Fibroblast of the conjunctiva (primary cell): ENCODE measurements at regions not wholly inside any gene's neighbourhood (a gene's known extent, or its start where the extent isn't known, plus 50 kb on each side); places are given as distances from the start of the nearest gene placed in this dataset.
"Not testable (repeated sequence)": the region's sequence is repeated elsewhere in the genome, so short reads cannot be mapped to it uniquely, and the experiment has no call there.

Experiments used
- DNase-seq: peaks from one replicate; pipeline ENCODE4 v3.0.0-alpha.2; 2010; ENCODE audit warnings: low read depth

DNA sequence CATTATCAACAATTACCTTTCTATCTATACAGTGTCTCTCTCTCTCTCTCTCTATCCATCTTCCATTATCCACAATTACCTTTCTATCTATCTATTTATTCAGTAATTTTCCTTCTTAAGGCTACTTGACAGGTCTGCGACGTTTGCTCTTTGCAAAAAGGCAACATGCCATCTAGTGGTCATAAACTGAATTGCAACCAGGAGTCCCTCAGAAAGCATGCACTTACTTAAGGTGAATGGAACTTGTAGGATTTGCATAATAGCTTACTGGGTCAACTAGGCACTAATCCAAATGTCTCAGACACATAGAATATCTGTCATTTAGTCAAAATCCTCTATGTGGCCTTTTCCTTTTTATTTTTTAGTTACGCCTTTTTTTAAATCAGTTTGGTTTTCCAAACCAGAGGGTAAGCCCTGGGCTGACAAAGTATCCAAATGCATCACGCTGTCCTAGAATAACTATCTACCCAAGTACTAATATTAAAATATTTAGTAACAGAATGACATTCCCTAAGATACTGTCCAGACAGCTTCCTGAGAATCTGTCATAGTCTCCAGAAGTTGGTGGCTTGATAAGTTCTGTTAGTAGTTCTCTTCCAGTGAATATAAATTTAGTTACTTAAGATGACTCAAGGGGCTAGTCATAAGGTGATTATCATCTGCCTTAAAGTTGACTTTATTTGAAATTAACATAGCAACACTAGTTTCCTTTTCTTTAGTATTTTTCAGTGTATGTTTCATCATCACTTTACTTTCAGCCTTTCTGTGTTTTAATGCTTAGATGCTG, 208.3 kb downstream of the PPP1R3A start:
- peak; percentile 63 for DNase-seq

DNA sequence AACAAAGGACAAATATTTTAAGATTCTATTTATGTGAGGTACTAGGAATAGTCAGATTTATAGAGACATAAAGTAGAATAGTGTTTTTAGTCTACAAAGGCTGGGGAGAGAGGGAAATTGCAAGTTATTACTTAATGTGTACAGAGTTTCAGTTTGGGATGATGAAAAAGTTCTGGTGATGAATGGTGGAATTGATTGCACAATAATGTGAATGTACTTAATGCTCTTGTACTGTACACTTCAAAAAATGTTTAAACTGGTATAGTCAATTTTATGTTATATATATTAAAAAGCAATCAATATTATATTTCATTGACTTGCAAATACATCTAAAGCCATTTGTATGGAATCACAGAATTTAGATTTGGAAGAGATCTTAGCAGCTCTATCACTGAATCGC, 213.4 kb downstream of the PPP1R3A start:
- DNase-seq: no peak

DNA sequence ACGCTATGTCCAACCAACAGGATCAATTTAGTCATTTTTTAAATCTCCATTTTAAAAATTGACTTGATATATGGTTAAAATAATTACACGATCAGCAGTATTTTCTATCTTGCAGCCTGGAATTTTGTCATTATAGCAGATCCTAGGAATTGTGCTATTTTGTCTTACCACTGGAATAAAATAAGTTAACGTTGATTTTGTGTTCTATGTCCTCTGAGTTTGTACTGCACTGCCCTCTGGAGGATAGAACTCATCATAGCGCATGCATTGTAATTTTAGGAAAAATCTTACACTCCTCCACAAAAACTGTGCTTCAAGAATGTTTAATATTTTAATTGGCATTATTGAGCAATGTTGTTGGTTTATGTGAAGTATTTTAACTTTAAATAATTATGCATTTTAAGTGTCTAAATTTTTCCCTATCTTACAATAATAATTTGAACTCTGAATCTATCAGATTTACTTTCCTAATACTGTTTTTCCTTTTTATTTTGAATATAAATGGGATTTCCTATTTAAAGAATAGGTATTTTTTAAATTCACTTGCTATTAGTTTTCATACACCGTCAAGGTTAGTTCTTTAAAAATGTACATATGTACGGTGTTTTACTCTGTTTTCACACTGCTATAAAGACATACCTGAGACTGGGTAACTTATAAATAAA, 220.1 kb downstream of the PPP1R3A start:
- peak; percentile 2 for DNase-seq

DNA sequence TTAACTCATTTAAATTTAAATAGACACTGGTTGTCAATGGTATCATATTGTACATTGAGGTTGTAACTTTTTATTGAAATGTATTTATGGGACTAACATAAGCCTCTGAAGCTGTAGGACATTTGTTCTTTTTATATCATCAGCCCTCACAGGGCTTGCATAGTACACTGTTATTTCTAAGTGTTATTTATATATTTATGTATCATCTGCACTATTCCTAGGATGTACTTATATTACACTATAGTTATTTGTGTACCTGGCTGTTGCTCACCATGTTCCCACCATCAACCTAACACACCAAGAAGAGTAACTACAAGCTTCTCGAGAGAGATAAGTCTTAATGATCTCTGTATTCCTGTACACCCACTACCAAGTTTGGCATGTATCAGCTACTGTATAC, 224.7 kb downstream of the PPP1R3A start:
- no peak for DNase-seq

DNA sequence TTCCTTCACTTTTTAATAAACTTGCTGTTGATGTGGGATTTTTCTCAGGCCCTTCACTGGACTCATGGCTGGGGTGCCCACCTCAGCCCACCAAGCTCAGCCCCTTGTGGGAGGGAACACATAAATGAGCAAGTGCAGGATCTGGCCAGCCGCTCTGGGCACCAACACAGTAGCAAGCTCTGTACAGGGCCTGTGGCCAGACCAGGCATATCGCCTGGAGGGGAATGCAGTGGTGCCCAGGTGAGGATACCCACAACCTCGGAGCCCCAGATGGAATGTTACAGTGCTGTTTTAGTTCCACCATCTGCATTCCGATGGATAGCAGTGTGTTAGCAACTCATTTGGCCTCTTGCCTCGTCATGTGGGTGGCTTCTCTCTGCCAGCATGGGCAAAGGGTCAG, 234.6 kb downstream of the PPP1R3A start:
- DNase-seq: no peak

DNA sequence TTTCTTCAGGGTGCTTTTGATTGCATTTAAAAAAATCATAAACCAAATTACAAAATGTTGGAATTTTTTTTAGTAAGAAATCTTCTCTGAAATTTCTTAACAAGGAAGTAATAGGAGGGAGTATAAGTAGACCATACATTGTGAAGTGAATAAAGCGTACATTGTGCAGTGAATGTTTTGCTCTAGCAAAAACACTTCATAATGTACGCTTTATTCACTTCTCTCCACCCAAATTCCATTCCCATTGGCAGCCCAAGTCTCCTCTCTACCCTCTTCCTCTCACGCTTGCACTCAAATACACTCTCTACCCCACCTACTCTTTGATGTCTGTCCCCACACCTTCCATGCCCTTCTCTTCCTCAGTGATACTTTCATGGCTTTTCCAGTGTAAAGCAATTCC, 241.0 kb downstream of the PPP1R3A start:
- DNase-seq: no peak

DNA sequence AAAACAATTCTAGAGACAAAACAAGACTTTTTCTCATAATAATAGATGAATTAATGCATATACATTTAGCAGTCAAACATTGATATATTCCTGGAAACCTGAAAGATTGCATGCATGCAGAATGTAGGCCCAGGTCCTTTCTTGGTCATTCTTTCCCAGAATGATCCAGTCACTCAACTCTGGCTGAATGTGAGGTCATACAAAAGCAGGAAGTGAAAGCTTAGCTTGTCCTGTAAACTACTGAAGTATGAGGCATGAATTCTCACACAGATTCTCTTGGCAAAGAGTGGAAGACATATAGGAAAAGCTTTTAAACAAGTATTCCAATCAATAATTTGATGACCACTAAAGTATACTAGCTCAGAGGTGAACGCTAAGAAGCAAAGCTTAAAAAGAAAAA, 253.9 kb downstream of the PPP1R3A start:
- DNase-seq: no peak

DNA sequence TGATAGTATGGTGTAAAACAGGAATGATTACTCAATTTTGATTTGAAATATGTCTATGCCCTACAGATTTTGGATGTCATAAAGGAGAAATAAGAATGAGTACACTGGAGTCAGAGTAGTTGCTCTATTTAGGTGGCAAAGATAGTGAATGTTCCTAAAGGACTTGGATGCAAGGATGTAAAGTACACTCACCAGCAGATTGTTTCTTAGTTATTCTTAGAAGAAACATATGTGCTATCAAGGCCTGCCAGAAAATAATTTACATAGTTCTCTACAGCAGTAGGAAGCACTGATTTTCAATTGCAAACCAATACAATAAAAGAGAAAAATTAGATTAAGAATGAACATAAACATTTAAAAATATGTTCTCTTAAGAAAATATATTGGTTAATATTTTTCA, 259.4 kb downstream of the PPP1R3A start:
- no peak for DNase-seq

DNA sequence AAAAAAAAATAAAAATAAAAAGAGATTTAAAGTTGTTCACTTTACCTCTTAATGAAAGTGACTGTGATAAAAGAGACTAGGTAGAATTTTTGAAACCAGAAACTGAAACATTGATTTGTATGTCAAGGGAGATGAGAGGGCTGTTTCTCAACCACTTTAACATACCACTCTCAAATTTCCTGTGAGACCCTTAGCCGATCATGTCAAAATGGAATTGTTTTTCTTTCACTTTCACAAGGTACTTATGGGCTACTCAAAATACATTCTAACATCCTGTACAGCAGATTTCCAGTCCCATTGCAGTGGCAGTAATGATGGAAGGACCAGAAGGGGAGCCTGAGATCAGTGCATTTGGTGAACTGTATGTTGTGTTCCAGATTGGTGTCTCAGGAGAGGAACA, 261.2 kb downstream of the PPP1R3A start:
- DNase-seq: no peak

DNA sequence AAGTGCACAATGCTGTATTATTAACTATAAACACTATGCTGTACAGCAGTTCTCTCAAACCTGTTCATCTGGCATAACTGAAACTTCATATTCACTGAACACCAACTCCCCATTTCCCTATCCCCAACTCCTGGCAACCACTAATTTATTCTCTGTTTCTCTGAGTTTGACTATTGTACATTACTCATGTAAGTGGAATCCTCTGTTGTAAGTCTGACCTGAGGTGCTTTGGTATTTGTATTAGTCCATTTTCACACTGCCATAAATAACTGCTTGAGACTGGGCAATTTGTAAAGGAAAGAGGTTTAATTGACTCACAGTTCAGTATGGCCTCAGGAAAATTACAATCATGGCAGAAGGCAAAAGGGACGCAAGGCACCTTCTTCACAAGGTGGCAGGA, 266.3 kb downstream of the PPP1R3A start:
- no peak for DNase-seq

DNA sequence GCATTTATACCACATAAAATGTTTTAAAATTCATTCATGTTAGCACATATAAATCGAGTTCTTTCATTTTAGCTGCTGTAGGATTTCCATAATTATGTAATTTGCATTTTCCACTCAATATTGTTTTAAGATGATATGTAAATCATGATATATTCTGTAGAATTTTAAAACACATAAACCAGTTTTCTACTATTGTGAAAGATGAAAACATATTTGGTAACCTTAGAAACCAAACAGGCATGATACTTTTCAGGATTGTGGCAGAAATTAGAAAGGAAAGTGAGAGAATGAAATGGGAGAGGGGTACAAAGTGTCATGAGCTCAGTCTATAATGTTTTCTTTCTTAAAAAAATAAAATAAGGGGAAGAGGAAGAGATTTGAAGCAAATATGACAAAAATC, 269.3 kb downstream of the PPP1R3A start:
- no peak for DNase-seq

DNA sequence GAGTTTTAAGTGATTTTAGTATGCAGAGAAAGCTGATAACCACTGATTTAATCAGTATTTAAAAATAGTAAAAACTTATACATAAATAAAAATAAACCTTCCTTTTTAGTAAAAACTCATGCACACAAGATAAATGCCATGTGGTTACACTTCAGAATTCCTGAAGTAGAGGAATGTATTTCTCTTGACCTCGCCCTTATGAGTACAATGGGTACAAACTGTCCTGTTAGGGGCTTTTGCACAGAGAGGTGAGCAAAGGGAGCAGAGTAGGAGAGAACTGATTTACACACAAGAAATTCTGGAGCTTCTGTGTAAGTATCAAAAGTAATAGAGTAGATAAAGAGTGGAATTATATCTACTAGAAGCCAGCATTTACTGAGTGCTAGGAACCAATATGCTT, 279.6 kb downstream of the PPP1R3A start:
- DNase-seq: no peak

DNA sequence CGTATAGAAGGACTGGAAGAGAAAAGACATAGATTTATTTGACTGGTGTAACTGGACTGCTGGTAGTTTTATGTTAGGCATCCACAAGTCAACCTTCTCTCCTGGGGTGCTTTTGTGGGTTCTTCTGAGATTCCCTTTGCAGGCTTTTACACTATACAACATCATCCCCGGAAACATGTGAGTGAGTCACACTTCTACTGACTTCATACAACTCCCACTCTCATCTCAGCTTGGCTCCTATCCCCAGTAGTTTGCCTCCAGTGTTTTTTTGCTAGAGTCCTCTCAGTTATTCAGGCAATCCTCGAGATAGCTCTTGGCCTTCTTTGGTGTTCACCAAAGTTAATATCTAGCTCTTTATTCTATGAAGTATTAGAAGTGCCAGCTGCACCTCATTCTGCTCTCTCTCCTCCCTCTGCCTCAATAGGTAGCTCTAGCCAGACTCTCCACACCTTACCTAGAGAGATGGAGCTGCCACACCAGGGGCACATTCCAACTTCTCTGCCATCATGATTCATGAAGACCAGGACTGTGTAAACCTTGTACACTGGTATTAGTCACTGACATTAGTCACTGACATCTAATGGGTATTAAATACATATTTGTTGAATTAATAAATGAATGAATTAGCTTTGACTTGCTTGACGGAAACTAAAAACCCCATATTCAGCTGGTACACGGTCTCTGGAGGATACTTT, 281.9 kb downstream of the PPP1R3A start:
- DNase-seq: no peak

DNA sequence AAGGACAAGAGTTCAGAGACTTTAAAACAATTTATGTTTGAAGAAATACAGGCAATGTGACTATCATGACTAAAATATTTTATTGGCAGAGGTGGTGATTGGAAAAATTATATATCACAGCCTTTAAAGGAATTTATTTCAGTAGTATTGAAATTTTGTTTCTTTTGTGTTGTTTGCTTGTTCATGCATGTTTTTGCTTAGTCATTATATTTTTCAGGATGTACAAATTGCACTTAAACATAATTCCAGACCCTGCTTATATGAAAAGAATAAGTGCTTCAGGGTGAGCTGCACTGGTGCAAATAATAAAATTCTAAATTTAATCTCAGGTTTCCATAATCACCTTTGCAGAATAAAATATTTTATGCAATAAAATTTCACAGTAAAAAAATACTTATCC, 283.3 kb downstream of the PPP1R3A start:
- DNase-seq: no peak

DNA sequence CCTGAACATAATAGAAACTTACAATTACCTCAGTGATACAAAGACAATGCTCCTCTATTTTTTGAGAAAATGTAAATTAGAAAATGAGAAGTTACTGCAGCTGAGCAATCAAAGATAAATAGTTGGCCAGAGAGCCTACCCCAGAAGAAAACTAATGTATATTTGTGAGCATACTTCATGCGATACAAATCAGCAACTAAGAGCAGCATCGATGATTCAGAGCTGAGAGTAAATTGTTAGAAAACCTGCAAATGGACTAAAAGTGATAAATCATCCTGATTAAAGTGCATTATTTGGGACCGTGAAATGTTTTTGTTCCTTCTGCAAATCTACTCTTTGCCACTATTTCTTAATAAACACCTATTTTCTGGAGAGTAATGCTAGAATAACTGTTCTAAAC, 285.7 kb downstream of the PPP1R3A start:
- DNase-seq: no peak

DNA sequence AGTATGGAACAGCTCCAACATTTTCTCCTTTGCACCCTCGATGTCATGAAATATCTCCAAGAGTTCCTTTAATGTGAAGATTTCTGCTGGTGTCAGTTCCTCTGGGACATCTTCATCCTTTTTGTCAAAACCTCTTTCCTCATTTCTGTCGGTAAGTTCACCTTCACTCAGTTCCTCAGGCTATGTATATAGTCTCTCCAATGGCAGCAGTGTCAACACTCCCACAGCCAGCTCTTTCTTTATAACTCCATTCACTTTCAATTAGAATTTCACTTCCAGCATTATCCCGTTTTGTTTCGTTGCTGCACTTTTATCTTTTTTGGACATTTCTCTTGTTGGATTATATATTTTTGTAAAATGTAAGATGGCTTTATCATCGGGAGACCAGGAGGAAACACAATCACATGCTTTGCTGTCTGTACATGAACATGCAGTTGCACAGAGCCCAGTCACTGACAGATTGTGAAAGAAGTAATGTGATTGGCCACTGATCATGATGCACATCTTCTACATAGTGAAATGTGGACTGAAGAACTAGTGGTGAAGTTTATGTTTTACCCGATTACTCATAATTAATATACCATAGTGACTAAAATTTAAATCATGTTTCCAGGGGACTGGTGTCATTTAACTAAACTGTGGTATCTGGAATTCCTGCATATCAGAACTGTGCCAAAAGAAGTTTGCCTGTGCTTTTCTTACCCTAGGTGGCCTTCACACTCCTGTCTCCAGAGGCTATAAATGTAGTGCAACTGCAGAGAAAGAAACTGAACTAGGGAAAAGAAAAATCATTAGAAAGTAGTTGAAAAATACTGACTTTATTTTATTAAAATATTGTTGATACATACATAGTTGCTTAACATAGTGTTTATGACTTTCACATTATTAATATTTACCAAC, 289.6 kb downstream of the PPP1R3A start:
- DNase-seq: no peak

DNA sequence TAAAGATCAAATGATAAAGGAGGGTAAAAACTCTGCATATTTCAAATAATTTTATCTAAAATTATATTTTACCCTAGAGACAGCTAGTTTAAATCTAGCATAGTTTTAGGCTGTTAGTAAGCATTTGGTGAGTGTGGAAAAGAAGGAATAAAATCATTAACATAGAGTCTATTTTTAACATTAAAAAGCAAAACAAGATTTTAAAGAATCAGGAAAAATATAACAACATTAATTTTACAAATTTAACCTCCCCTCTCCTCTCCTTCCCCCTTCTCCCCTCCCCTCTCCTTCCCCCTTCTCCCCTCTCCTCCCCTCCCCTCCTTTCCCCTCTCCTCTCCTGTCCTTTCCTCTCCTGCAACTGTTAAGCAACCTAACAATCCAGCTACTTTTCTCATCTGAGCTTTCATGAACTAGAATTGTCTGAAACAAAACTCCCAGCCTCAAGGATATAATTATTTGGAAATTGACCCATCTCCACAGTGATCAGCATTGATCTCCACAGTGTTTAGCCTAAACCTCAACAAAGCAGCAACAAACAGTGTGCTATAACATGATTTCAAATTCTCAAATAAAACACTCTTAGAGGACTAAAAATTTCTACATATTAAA, 293.2 kb downstream of the PPP1R3A start:
- no peak for DNase-seq

DNA sequence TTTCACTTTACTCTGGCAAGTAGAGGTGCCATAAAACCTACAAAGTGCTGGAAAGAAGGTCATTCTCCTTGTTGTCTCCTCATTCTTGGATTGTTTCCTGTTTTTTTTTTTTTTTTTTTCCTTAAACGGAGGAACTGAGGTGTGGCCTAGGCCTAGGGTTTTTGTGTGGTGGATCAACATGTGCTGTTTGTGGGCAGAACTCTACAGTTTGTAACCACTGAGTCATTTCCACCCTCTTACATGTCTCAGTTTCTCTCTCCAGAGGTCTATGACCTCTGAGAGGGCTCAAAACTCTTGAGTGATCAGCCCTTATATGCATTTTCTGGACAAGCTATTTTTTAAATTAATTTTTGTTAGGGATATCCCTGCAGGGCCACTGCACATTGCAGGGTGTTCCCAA, 296.0 kb downstream of the PPP1R3A start:
- DNase-seq: no peak

DNA sequence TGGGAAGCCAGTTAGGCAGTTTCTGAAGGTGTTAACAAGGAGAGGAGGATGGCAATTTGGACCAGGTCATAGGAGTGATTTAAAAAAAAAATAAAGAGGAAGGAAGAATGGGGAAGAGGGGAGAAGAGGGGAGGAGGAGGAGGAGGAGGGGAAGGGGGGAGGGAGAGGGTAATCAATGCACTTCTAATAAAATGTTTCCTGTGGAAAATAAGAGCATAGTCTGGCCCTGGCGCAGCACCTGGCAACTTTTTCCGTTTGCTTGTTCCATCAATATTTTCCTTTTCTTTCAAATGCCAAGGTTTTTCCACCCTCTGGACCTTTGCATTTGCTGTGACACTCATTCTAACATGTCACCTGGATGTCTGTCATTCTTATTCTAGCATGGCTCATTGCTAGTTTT, 308.2 kb downstream of the PPP1R3A start:
- DNase-seq: no peak

DNA sequence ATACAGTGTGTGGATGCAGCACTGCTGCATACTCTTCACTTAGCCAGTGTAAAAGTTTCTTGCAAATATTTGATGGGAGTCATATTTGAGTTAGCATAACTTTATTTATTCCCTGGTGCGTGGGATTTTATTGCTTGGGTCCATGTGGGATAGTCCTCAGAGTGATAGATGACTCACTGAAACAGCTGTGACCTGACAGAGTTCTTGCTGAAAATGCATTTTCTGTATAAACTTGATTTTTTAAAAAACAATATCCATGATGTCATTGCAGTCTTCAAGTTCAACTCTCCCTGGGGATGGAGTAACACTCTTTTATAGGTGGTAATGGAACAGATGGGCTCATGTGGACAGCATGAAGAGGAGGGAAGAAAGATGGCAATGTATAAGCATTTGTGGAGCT, 310.0 kb downstream of the PPP1R3A start:
- DNase-seq: no peak

DNA sequence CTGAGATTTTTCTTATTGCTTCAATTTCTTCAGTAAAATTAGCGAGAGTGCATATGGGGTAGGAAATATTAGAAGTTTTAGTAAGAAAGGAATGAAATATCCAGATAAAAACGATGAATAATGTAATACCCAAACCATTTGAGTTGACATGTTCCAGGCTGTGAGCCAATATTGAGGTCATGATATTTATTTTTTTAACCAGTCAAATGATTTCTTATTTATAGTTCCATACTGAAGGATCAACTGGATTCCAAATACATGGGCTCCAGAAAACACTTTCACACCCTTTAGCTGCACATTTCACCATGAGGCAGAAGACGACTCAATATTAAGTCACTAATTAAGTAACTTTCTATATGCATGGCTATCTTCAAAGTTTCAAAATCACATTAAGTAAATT, 312.5 kb downstream of the PPP1R3A start:
- DNase-seq: no peak

DNA sequence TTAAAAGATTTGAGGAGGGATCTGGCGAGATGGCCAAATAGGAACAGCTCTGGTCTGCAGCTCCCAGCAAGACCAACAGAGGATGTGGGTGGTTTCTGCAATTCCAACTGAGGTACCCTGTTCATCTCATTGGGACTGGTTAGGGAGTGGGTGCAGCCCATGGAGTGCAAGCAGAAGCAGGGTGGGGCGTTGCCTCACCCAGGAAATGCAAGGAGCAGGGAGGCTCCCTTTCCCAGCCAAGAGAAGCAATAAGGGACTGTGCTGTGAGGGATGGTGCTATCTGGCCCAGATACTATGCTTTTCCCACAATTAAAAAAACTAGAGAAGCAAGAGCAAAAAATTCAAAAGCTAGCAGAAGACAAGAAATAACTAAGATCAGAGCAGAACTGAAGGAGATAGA, 318.4 kb downstream of the PPP1R3A start:
- not testable (repeated sequence) for DNase-seq
